ENCODE measurements at regions not wholly inside any gene's neighbourhood (a gene's known extent, or its start where the extent isn't known, plus 50 kb on each side); places are given as distances from the start of the nearest gene placed in this dataset.

GRCh38 chr1:218643281-218643680 is 298.1 kb downstream of the TGFB2 start:
- DNase-seq: no peak

- no peak for DNase-seq
Observed at GRCh38 chr1:218643926-218644325, 298.8 kb downstream of the TGFB2 start.

GRCh38 chr1:218646288-218646687 is 301.2 kb downstream of the TGFB2 start:
- no peak for DNase-seq

GRCh38 chr1:218656301-218657037 is 311.3 kb downstream of the TGFB2 start:
- no peak for DNase-seq

- DNase-seq: no peak
Observed at GRCh38 chr1:218658269-218658668, 313.1 kb downstream of the TGFB2 start.

- DNase-seq: no peak
Observed at GRCh38 chr1:218658899-218659298, 313.8 kb downstream of the TGFB2 start.

- DNase-seq: no peak
Observed at GRCh38 chr1:218659911-218660677, 315.0 kb downstream of the TGFB2 start.

GRCh38 chr1:218660678-218661053 is 315.5 kb downstream of the TGFB2 start:
- no peak for DNase-seq

GRCh38 chr1:218661411-218661810 is 316.3 kb downstream of the TGFB2 start:
- DNase-seq: no peak

- no peak for DNase-seq
Observed at GRCh38 chr1:218664385-218665170, 319.4 kb downstream of the TGFB2 start.

- DNase-seq: no peak
Observed at GRCh38 chr1:218665221-218665620, 320.1 kb downstream of the TGFB2 start.

GRCh38 chr1:218666263-218666662 is 321.1 kb downstream of the TGFB2 start:
- no peak for DNase-seq

- no peak for DNase-seq
Observed at GRCh38 chr1:218667781-218668516, 322.8 kb downstream of the TGFB2 start.

GRCh38 chr1:218669431-218669830 is 324.3 kb downstream of the TGFB2 start:
- DNase-seq: no peak

- DNase-seq: no peak
Observed at GRCh38 chr1:218670875-218671274, 325.7 kb downstream of the TGFB2 start.

GRCh38 chr1:218671573-218671972 is 326.4 kb downstream of the TGFB2 start:
- no peak for DNase-seq

- DNase-seq: no peak
Observed at GRCh38 chr1:218673170-218673569, 328.0 kb downstream of the TGFB2 start.

GRCh38 chr1:218674280-218674773 is 329.2 kb downstream of the TGFB2 start:
- no peak for DNase-seq

- no peak for DNase-seq
Observed at GRCh38 chr1:218677026-218677425, 331.9 kb downstream of the TGFB2 start.

- DNase-seq: no peak
Observed at GRCh38 chr1:218679391-218679790, 334.3 kb downstream of the TGFB2 start.

GRCh38 chr1:218679988-218680748 is 335.0 kb downstream of the TGFB2 start:
- no peak for DNase-seq

GRCh38 chr1:218683242-218683641 is 338.1 kb downstream of the TGFB2 start:
- DNase-seq: no peak

Measured in amniotic stem cell (primary cell).